IPS-15b (cell line): ENCODE measurements at regions not wholly inside any gene's neighbourhood (a gene's known extent, or its start where the extent isn't known, plus 50 kb on each side); places are given as distances from the start of the nearest gene placed in this dataset.

Experiments used
- H3K27me3 ChIP-seq: one replicate; pipeline ENCODE4 v1.6.1; 2013; ENCODE audit warnings: low read length; ENCODE audit not compliant: control insufficient read depth, insufficient read depth
- H3K36me3 ChIP-seq: one replicate; pipeline ENCODE4 v1.6.1; 2013; ENCODE audit warnings: low read length; ENCODE audit not compliant: control insufficient read depth, insufficient read depth
- H3K4me1 ChIP-seq: one replicate; pipeline ENCODE4 v1.6.1; 2013; ENCODE audit warnings: mild to moderate bottlenecking, low read length; ENCODE audit not compliant: control insufficient read depth, insufficient read depth
- H3K4me3 ChIP-seq: one replicate; pipeline ENCODE4 v1.5.1; 2013; ENCODE audit warnings: low read depth, low read length
- H3K9ac ChIP-seq: one replicate; pipeline ENCODE4 v1.6.1; 2013; ENCODE audit warnings: low read depth, mild to moderate bottlenecking, low read length
- H3K9me3 ChIP-seq: one replicate; pipeline ENCODE4 v1.6.1; 2013; ENCODE audit warnings: mild to moderate bottlenecking, low read length; ENCODE audit not compliant: control insufficient read depth, insufficient read depth

GRCh38 chr3:168155303-168155702, 59.6 kb upstream of the GOLIM4 start:
- H3K4me3 ChIP-seq, result no peak overlapping the region

GRCh38 chr3:168154089-168154488, 58.4 kb upstream of the GOLIM4 start:
- Histone ChIP-seq H3K27me3 (no peaks in the 10 kb centered on the region), H3K9ac (no peak overlapping the region), H3K4me3 (no peak overlapping the region), H3K9me3 (peaks cover 9% of the 10 kb centered on the region), H3K4me1 (no peaks in the 10 kb centered on the region), H3K36me3 (no peaks in the 10 kb centered on the region)

More at GRCh38 chr3:168155303-168155702, 59.6 kb upstream of the GOLIM4 start:
- Histone ChIP-seq H3K36me3 (no peaks in the 10 kb centered on the region), H3K4me1 (no peaks in the 10 kb centered on the region), H3K9ac (no peak overlapping the region), H3K9me3 (peaks cover 9% of the 10 kb centered on the region), H3K27me3 (no peaks in the 10 kb centered on the region)

- no peak overlapping the region for H3K4me3 ChIP-seq
- no peaks in the 10 kb centered on the region for H3K36me3 ChIP-seq
- no peaks in the 10 kb centered on the region for H3K4me1 ChIP-seq
- peaks cover 9% of the 10 kb centered on the region for H3K9me3 ChIP-seq
- H3K27me3 ChIP-seq, result no peaks in the 10 kb centered on the region
- no peak overlapping the region for H3K9ac ChIP-seq
Measured at GRCh38 chr3:168152149-168152548, 56.4 kb upstream of the GOLIM4 start.
